Endothelial cell of umbilical vein (primary cell): ENCODE measurements at regions not wholly inside any gene's neighbourhood (a gene's known extent, or its start where the extent isn't known, plus 50 kb on each side); places are given as distances from the start of the nearest gene placed in this dataset.

Experiments used
- JUN ChIP-seq: IDR thresholded peaks from 2 replicates; pipeline ENCODE4 v1.6.1; 2011; ENCODE audit warnings: borderline replicate concordance, low read depth; ENCODE audit not compliant: insufficient read length, insufficient read depth
- POLR2A ChIP-seq: IDR thresholded peaks from 2 replicates; pipeline ENCODE4 v1.6.1; 2012; ENCODE audit warnings: low read depth, mild to moderate bottlenecking, control low read depth, low read length
- TF ChIP-seq, protein P1 (sequence below), 2 donors: IDR thresholded peaks; 1 replicate in 1 of 2; 2 replicates in 1 of 2; pipeline ENCODE4 v1.5.1; 2011; ENCODE audit warnings: low read length in 2 of 2, mild to moderate bottlenecking in 2 of 2, moderate library complexity in 2 of 2, control low read depth in 1 of 2, inconsistent platforms in 1 of 2, low read depth in 1 of 2; ENCODE audit not compliant: insufficient read depth in 1 of 2; ENCODE audit errors: extremely low read depth in 1 of 2

DNA sequence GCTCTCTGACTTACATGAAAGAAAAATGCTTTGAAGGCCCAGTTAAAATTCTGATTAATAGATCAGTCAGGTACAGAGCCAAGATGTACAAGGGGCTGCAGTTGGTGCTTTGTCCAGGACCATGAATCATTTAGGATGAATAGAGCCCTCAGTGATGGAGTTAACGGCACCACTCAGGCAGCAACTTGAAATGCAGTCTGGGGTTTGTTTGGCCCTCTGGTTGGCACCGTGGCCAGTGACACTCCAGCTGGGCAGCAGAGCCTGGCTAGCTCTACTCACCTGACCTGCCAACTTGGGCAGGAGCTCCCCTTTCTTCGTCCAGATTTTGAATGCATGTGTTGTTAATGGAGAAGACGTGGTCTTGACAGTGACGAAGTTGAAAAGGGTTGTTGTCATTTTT lies 493.0 kb upstream of the ACVR2A start:
- TF ChIP-seq, protein P1, sequence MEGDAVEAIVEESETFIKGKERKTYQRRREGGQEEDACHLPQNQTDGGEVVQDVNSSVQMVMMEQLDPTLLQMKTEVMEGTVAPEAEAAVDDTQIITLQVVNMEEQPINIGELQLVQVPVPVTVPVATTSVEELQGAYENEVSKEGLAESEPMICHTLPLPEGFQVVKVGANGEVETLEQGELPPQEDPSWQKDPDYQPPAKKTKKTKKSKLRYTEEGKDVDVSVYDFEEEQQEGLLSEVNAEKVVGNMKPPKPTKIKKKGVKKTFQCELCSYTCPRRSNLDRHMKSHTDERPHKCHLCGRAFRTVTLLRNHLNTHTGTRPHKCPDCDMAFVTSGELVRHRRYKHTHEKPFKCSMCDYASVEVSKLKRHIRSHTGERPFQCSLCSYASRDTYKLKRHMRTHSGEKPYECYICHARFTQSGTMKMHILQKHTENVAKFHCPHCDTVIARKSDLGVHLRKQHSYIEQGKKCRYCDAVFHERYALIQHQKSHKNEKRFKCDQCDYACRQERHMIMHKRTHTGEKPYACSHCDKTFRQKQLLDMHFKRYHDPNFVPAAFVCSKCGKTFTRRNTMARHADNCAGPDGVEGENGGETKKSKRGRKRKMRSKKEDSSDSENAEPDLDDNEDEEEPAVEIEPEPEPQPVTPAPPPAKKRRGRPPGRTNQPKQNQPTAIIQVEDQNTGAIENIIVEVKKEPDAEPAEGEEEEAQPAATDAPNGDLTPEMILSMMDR (IDR thresholded peaks at IDR 0.05; ENCODE audit: extremely low read depth in 1 of 2, insufficient read depth in 1 of 2, low read depth in 1 of 2, low read length in 2 of 2) = no peak
- TF ChIP-seq POLR2A (no peak), JUN (no peak)
